NCI-H524 (cell line): ENCODE measurements at regions not wholly inside any gene's neighbourhood (a gene's known extent, or its start where the extent isn't known, plus 50 kb on each side); places are given as distances from the start of the nearest gene placed in this dataset.
A peak's percentile ranks its signal among the peaks of the same experiment; 100 is the strongest.

ENCODE experiments used
- DNase-seq, 2 experiments: peaks; one replicate each; lab custom pipeline; 2025; lab: John Stamatoyannopoulos, UW

DNA sequence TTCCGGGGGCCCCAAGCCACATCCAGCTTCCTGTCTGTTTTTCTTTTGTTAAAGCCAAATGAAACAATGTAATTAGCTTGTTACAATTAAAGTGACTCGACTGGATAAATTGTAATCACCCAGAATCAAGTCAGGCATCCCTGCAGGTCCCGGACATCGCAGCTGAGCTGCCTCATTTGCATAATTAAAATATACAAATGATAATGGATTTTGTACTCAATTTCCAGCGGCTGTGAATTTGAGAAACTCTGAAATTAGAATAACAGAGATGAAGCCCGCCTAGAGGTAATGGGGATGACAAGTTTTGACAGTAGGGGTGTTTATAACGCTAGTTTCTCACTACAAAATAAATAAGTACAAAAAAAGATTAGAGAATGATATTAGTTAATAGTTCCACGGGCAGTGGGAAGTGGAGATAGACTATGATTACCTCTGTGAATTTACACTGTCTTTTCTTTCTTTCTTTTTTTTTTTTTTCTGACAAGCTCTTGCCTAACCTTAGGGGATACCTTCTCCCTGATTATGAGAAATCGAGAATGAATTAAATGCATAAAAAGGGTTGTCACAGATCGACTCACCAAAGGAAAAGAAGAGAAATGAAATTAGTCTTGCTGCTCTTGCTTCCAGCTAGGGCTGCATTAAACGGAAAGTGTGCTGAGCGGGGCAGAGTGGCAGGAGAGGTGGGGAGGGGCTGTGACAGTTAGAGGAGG lies 82.6 kb upstream of the SKOR2 start:
- DNase-seq: no peak

DNA sequence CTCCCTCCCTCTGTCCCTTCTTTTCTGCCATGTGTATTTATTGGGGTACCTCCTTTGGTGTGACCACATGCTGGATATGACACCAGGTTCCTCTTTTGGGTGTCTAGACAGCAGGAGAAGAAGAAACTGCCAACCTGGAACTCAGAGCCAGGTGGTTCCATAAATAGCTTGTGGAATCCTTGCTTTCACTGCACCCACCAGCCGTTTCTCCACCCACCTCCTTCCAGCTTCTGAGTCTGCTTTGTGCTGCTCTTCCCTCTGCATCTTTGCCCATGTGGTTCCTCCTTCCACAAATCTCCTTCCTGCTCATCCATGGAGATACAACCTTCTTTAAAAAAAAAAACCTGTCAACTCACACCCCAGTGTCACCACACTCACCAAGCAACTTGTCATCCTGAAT lies 80.2 kb upstream of the SKOR2 start:
- DNase-seq: no peak

DNA sequence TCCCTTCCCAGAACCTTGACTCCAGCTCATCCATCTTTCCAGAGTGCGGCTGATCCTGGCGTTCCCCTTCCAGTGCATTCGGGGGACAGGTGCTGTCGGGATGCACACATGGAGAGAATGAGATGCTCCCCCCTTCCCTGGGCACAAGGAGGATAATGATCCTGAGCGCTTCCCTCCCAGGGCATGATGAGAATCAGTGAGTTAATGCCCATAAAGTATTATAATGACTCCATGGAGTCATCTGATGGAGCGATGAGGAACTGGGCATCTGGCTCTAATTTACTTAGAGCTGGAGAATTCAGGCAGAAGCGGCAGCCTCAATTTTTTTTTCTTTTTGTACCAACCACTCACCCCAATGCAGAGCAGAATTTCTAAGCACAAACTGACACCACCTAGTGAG lies 79.6 kb upstream of the SKOR2 start:
- peak in 1 of 2 experiments; percentile 5 for DNase-seq

GRCh38 chr18:47323158-47323557 lies 71.7 kb upstream of the SKOR2 start:
- no peak for DNase-seq

DNA sequence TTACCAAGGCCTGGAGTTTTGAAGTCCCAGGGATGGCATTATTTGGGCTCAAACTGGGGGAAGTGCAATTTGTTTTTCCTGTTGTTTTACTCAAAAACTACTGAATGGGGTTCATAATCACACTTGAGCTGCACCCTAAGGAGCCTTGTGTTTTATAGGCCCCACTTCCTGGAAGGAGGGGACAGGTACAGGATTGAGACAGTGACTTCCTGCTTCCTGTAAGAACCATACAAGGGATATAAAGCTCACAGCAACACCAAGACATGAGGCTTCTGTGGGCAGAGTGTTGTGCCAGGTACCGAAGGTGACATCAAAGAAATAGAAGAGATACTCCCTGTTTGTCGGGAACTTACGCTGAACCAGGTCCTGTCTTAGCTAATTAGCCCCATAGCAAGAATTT lies 70.4 kb upstream of the SKOR2 start:
- no peak for DNase-seq

DNA sequence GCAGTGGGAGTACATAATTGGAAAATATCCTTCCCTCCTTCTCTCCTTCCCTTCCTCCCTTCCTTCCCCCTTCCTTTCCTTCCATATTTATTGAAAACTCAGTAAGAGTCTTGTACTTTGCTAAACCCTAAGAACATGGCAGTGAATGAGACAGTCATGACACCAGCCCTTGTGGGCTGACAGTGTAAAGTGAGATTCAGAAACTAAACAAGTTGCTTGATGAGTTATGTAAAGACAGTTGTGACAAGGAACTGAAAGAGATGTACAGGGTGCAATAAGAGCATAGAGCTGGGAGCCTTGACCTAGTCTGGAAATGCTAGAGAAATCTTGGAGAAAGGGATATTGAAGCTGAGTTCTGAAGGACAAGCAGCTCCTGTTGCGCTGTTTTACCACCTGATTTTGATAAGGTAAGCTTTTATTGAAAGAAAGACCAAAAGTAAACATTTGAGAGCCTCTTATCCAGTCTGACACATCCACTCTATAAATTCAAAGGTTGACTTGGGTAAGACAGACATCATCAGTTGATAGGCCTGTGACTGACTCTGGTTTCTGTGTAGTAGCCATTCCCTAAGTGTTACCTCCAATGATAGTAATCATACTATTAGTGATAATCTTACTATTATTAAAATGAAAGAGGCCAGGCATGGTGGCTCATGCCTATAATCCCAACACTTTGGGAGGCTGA lies 66.5 kb upstream of the SKOR2 start:
- DNase-seq: no peak

- DNase-seq: no peak
Observed at GRCh38 chr18:47316924-47317323, 65.5 kb upstream of the SKOR2 start.

- no peak for DNase-seq
Observed at GRCh38 chr18:47313901-47314300, 62.4 kb upstream of the SKOR2 start.

DNA sequence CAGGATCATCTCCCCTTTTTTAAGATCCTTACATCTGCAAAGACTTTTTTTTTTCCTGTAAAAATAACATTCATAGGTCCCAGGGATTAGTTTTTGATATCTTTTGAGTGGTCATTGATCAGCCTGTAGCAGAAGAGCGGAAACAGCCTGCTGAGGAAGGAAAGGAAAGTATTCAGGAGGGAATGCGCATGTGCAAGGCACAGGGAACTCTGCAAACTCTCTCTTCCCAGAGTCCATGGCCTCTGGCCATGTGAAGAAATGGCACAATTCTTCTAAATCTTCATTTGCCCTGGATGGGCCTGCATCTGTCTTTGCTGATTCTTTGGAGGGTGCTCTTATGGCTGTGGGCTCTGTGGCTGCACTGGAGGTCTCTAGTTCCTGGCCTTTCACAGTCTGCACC lies 60.1 kb upstream of the SKOR2 start:
- DNase-seq: no peak
